H1 (cell line): ENCODE measurements at regions not wholly inside any gene's neighbourhood (a gene's known extent, or its start where the extent isn't known, plus 50 kb on each side); places are given as distances from the start of the nearest gene placed in this dataset.

Experiments used
- CTCF ChIA-PET: fragments of 300-600 bp; sonication (Branson Sonifier 250); formaldehyde crosslinking; loops from one replicate; lab custom pipeline; 2021; ENCODE audit not compliant: partially characterized antibody; lab: Charles Lee
- POLR2A ChIA-PET: fragments of 300-600 bp; sonication (Branson Sonifier 250); formaldehyde crosslinking; loops from one replicate; lab custom pipeline; 2021; ENCODE audit warnings: inconsistent platforms; ENCODE audit not compliant: partially characterized antibody; lab: Charles Lee
- DNase-seq, 2 experiments: peaks; one replicate each; pipeline versions ENCODE4 v3.0.0 to v3.0.0-alpha.2; 2010 to 2022; ENCODE audit warnings: low spot score in 2 of 2, low read depth in 1 of 2, mixed read lengths in 1 of 2
- FAIRE-seq: peaks from 2 replicates; lab custom pipeline; 2011; peaks lifted over from hg19 to GRCh38; lab: Jason Lieb, UNC
- H2AFZ ChIP-seq: 2 replicates; pipeline ENCODE4 v1.8.1; 2012; ENCODE audit warnings: low read length, inconsistent platforms
- H2AK5ac ChIP-seq: 2 replicates; pipeline ENCODE4 v1.6.1; 2013; ENCODE audit warnings: low read depth, low read length
- H2BK120ac ChIP-seq: replicated peaks from 2 replicates; pipeline ENCODE3; 2013; ENCODE audit warnings: low read depth, low read length, inconsistent platforms
- H2BK12ac ChIP-seq: 2 replicates; pipeline ENCODE4 v1.6.1; 2013; ENCODE audit warnings: low read depth, low read length
- H2BK15ac ChIP-seq: 2 replicates; pipeline ENCODE4 v1.6.1; 2013; ENCODE audit warnings: low read length
- H2BK20ac ChIP-seq: 2 replicates; pipeline ENCODE4 v1.6.1; 2013; ENCODE audit warnings: low read length
- H2BK5ac ChIP-seq: 2 replicates; pipeline ENCODE4 v1.6.1; 2013; ENCODE audit warnings: low read depth, low read length
- H3K14ac ChIP-seq: 2 replicates; pipeline ENCODE4 v1.6.1; 2013; ENCODE audit warnings: inconsistent platforms; ENCODE audit not compliant: insufficient read length
- H3K18ac ChIP-seq: 2 replicates; pipeline ENCODE4 v1.6.1; 2013; ENCODE audit warnings: low read length; ENCODE audit errors: extremely low read depth
- H3K23ac ChIP-seq: 2 replicates; pipeline ENCODE4 v1.6.1; 2013; ENCODE audit warnings: inconsistent platforms; ENCODE audit not compliant: insufficient read length
- H3K23me2 ChIP-seq: 2 replicates; pipeline ENCODE4 v1.6.1; 2013; ENCODE audit warnings: low read depth, low read length
- H3K27ac ChIP-seq: 2 replicates; pipeline ENCODE4 v1.6.1; 2011; ENCODE audit warnings: low read depth, low read length, inconsistent platforms
- H3K27me3 ChIP-seq, 4 experiments: replicated peaks in 1 of 4; 1 replicate in 1 of 4; 2 replicates in 3 of 4; pipeline versions ENCODE4 v1.6.1 to v1.8.1; 2011 to 2013; ENCODE audit warnings: low read length in 3 of 4, mild to moderate bottlenecking in 3 of 4, inconsistent platforms in 2 of 4, mixed read lengths in 2 of 4, moderate library complexity in 1 of 4; ENCODE audit not compliant: control insufficient read depth in 3 of 4, insufficient read depth in 3 of 4; ENCODE audit errors: extremely low read depth in 1 of 4
- H3K36me3 ChIP-seq, 4 experiments: 2 replicates each; pipeline versions ENCODE4 v1.6.1 to v1.8.1; 2011 to 2013; ENCODE audit warnings: mild to moderate bottlenecking in 4 of 4, low read length in 3 of 4, moderate library complexity in 2 of 4, control low read depth in 1 of 4, inconsistent platforms in 1 of 4; ENCODE audit not compliant: insufficient read depth in 4 of 4, control insufficient read depth in 2 of 4
- H3K4ac ChIP-seq: replicated peaks from 2 replicates; pipeline ENCODE3; 2013; ENCODE audit warnings: low read length, low read depth, mixed read lengths, inconsistent platforms; ENCODE audit not compliant: insufficient read length
- H3K4me1 ChIP-seq, 4 experiments: replicated peaks in 1 of 4; 1 replicate in 1 of 4; 2 replicates in 3 of 4; pipeline versions ENCODE4 v1.6.1 to v1.8.1; 2011 to 2013; ENCODE audit warnings: low read length in 3 of 4, inconsistent platforms in 2 of 4, mixed read lengths in 1 of 4; ENCODE audit not compliant: insufficient read depth in 4 of 4, control insufficient read depth in 3 of 4
- H3K4me2 ChIP-seq, 2 experiments: 2 replicates each; pipeline versions ENCODE4 v1.6.1 to v1.8.1; 2011 to 2013; ENCODE audit warnings: low read depth in 2 of 2, low read length in 2 of 2, control low read depth in 1 of 2, inconsistent platforms in 1 of 2, mild to moderate bottlenecking in 1 of 2; ENCODE audit not compliant: insufficient read depth in 1 of 2
- H3K4me3 ChIP-seq, 4 experiments: fragments of 200-600, 300-600 bp in 1 of 4; sonication (generic), shearing (Covaris generic), sonication (Bioruptor Twin) in 1 of 4; 2 replicates each; pipeline versions ENCODE4 v1.5.1 to v1.8.1; 2011 to 2016; ENCODE audit warnings: low read length in 4 of 4, low read depth in 3 of 4, control low read depth in 2 of 4, inconsistent platforms in 2 of 4, mild to moderate bottlenecking in 2 of 4, mixed read lengths in 1 of 4, moderate library complexity in 1 of 4; ENCODE audit not compliant: insufficient read depth in 2 of 4; ENCODE audit errors: extremely low read depth in 1 of 4
- H3K56ac ChIP-seq: replicated peaks from 2 replicates; pipeline ENCODE3; 2013; ENCODE audit warnings: low read depth, mild to moderate bottlenecking, mixed read lengths, low read length, inconsistent platforms; ENCODE audit not compliant: insufficient read length
- H3K79me1 ChIP-seq: 2 replicates; pipeline ENCODE4 v1.6.1; 2013; ENCODE audit warnings: low read depth, low read length, control low read depth
- H3K79me2 ChIP-seq, 2 experiments: 2 replicates each; pipeline versions ENCODE4 v1.6.1 to v1.8.1; 2012 to 2013; ENCODE audit warnings: low read length in 2 of 2, mild to moderate bottlenecking in 2 of 2, inconsistent platforms in 1 of 2; ENCODE audit not compliant: insufficient read depth in 2 of 2, control insufficient read depth in 1 of 2
- H3K9ac ChIP-seq, 4 experiments: replicated peaks in 1 of 4; 1 replicate in 1 of 4; 2 replicates in 3 of 4; pipeline versions ENCODE4 v1.6.1 to v1.8.1; 2011 to 2013; ENCODE audit warnings: low read depth in 3 of 4, low read length in 3 of 4, control low read depth in 2 of 4, mild to moderate bottlenecking in 2 of 4, moderate library complexity in 2 of 4, inconsistent platforms in 1 of 4; ENCODE audit errors: extremely low read depth in 1 of 4
- H3K9me3 ChIP-seq, 2 experiments: 2 replicates each; pipeline versions ENCODE4 v1.6.1 to v1.8.1; 2012 to 2013; ENCODE audit warnings: mild to moderate bottlenecking in 2 of 2, moderate library complexity in 2 of 2, control low read depth in 1 of 2, inconsistent platforms in 1 of 2, low read depth in 1 of 2, low read length in 1 of 2, mixed read lengths in 1 of 2; ENCODE audit not compliant: insufficient read depth in 2 of 2
- H4K20me1 ChIP-seq, 2 experiments: replicated peaks in 1 of 2; 2 replicates each; pipeline versions ENCODE3 to v1.8.1; 2011 to 2013; ENCODE audit warnings: inconsistent platforms in 2 of 2, low read length in 2 of 2, mild to moderate bottlenecking in 1 of 2; ENCODE audit not compliant: insufficient read depth in 2 of 2, control insufficient read depth in 1 of 2
- H4K5ac ChIP-seq: 2 replicates; pipeline ENCODE4 v1.6.1; 2013; ENCODE audit warnings: low read length, low read depth, mixed read lengths, inconsistent platforms; ENCODE audit not compliant: insufficient read length
- H4K8ac ChIP-seq: 2 replicates; pipeline ENCODE4 v1.8.0; 2013; ENCODE audit warnings: mild to moderate bottlenecking, moderate library complexity, low read length, inconsistent platforms; ENCODE audit not compliant: insufficient read depth; ENCODE audit errors: extremely low read depth
- H4K91ac ChIP-seq: replicated peaks from 2 replicates; pipeline ENCODE3; 2013; ENCODE audit warnings: low read length, mixed read lengths, inconsistent platforms; ENCODE audit not compliant: insufficient read length
- FOSL1 ChIP-seq: IDR thresholded peaks from 2 replicates; pipeline ENCODE4 v1.6.1; 2011; ENCODE audit warnings: mild to moderate bottlenecking, low read depth, low read length, moderate library complexity; ENCODE audit not compliant: insufficient read depth
- GTF2F1 ChIP-seq: IDR thresholded peaks from 2 replicates; pipeline ENCODE4 v1.6.1; 2012; ENCODE audit warnings: low read depth, low read length, improper control_type of control experiment, borderline replicate concordance
- HDAC2 ChIP-seq, 2 experiments: fragments of 300-600 bp in 1 of 2; sonication (generic) in 1 of 2; IDR thresholded peaks; 2 replicates each; pipeline ENCODE4 v1.6.1; 2011 to 2012; ENCODE audit warnings: low read depth in 2 of 2, low read length in 2 of 2, mild to moderate bottlenecking in 2 of 2, moderate library complexity in 2 of 2, borderline replicate concordance in 1 of 2, inconsistent platforms in 1 of 2
- SRF ChIP-seq: IDR thresholded peaks from 2 replicates; pipeline ENCODE4 v1.6.1; 2011; ENCODE audit warnings: mild to moderate bottlenecking, low read depth, low read length, moderate library complexity
- WGBS, 2 experiments: shearing (Covaris generic) in 1 of 2; methylation state at CpG; one replicate each; pipeline versions ENCODE4 v1.1.6 to v1.1.7; 2013 to 2015; ENCODE audit warnings: low lambda C conversion rate in 2 of 2, mixed read lengths in 2 of 2, inconsistent platforms in 1 of 2, low coverage in 1 of 2, missing lambda C conversion rate in 1 of 2; ENCODE audit not compliant: insufficient replicate concordance in 2 of 2, insufficient coverage in 1 of 2, insufficient read length in 1 of 2; ENCODE audit errors: extremely low coverage in 1 of 2, missing lambda C conversion rate in 1 of 2; 5-methylcytosine and 5-hydroxymethylcytosine counted together

- no peak overlapping the region for H2BK12ac ChIP-seq
- no peaks in the 10 kb centered on the region for H3K79me2 ChIP-seq
- H3K23me2 ChIP-seq: no peaks in the 10 kb centered on the region
- H3K27me3 ChIP-seq: no peaks in the 10 kb centered on the region
- no peak overlapping the region for H3K18ac ChIP-seq
- H2BK120ac ChIP-seq: no peak overlapping the region
- no peak for DNase-seq
- H3K23ac ChIP-seq: no peak overlapping the region
- H4K8ac ChIP-seq: no peak overlapping the region
- no peak overlapping the region for H3K4me3 ChIP-seq
- no peak overlapping the region for H2AK5ac ChIP-seq
- no peaks in the 10 kb centered on the region for H3K36me3 ChIP-seq
- no peaks in the 10 kb centered on the region for H3K79me1 ChIP-seq
- H3K4me1 ChIP-seq: no peaks in the 10 kb centered on the region
- WGBS, 2 experiments: 89% methylated on average over 4 of the region's 4 CpGs; no CpG with 5 or more reads in 1 of the 2 experiments
- POLR2A ChIA-PET: no interaction called here
- no peak for FAIRE-seq
- H2BK15ac ChIP-seq: no peak overlapping the region
- H4K5ac ChIP-seq: no peak overlapping the region
- H4K91ac ChIP-seq: no peak overlapping the region
- no peak overlapping the region for H3K27ac ChIP-seq
- no peak overlapping the region for H3K9ac ChIP-seq
- CTCF ChIA-PET: interaction anchor here (1.3 to 1.7 kb wide), 3 partner anchors 12 to 16 kb away, joined by 4 to 7 read pairs (median 4); no protein-coding TSS in a partner anchor
- H2AFZ ChIP-seq: no peak overlapping the region
- H3K14ac ChIP-seq: no peak overlapping the region
- H4K20me1 ChIP-seq: no peaks in the 10 kb centered on the region
- H2BK20ac ChIP-seq: no peak overlapping the region
- H3K4ac ChIP-seq: no peak overlapping the region
- no peaks in the 10 kb centered on the region for H3K9me3 ChIP-seq
- H3K4me2 ChIP-seq: no peak overlapping the region
- no peak overlapping the region for H2BK5ac ChIP-seq
- no peak overlapping the region for H3K56ac ChIP-seq
- TF ChIP-seq HDAC2 (IDR thresholded peaks at IDR 0.05; ENCODE audit: borderline replicate concordance in 1 of 2, low read depth in 2 of 2, low read length in 2 of 2) (no peak), GTF2F1 (no peak), FOSL1 (no peak), SRF (no peak)
Measured at GRCh38 chr4:62914758-62915157, 1494.5 kb downstream of the TECRL start.
